NOMO-1 treated with DMSO at 0.1 percent for 48 hours (cell line): ENCODE measurements at regions not wholly inside any gene's neighbourhood (a gene's known extent, or its start where the extent isn't known, plus 50 kb on each side); places are given as distances from the start of the nearest gene placed in this dataset.

ENCODE experiments used
- DNase-seq: peaks from one replicate; lab custom pipeline; 2025; ENCODE audit not compliant: unreplicated experiment; lab: John Stamatoyannopoulos, UW

DNA sequence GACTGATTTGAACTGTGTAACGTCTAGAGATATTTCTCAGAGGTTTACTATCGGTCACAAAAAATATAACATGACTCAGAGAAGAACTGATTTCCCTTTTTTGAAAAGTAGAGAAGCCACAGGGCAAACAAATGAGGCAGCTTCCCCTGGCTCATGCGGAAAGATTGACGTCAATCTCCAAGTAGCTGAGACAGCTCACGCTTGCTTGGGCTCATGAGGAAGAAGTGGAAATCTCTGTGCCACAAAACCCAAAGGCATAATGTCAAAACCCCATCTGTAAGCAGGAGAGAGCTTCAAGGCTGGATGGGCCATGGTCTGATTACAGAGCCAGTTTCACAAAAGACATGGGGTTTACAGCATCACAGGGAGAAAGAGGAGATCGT is 188.1 kb downstream of the ARL4C start:
- peak; percentile 90 for DNase-seq

DNA sequence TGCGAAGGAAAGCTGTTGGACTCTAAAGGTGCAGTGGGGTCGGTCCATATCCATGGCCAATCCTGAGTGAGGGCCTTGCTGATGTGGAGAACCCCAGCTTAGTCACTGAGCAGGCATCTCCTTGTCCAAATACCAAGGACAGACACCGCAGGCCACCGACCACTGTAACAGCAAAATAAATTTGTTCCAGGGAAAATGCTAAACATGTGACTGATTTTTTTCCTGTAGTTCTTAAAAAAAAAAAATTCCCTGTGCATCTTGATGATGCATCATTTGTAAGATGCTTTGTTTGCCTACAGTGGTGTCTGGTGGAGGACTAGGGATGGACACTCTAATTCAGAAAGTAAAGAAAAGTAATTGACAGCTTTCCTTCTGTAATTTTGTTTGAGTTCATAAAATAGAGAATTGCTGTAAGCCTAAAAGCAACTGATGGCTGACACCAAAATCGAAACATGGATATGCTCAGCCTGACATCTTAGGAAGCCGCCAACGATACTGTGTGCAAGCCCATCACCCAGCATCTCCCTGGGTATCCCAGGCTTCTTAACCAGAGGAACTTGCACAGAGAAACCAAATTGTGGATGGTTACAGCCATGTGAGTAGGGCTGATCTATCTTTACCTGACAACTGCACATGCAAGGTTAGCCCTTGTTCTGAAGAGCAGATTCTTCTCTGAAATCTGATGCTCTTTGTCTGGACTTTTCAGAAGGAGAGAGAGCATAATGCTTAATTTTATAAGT is 188.6 kb downstream of the ARL4C start:
- DNase-seq = no peak

DNA sequence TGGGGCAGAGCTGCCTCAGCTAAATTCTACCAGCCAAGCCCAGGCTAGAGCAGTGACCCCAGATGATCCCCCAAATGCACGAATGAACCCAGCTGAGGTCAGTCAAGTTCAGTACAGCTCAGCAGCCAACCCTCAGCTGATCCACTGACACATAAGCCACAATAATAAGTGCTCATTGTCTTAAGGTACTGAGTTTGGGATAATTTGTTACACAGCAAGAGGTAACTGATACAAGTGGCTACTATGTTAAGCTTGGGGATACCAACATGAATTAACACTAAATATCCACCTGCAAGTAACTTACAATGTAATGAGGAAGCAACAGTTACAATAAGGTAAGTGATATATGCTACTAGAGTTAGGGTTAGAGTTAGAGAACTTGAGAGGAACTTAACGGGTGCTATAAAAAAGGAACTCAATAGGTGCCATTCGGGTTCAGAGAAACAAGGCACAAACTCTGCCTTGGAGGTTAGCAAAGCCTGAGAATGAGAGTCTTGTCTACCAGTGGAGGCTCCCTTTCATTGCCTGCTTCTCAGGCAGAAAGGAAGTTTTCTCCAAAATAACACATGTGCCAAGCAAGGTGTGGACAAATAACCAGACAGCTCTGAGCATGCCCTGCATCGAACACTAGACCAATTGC is 189.4 kb downstream of the ARL4C start:
- no peak for DNase-seq

DNA sequence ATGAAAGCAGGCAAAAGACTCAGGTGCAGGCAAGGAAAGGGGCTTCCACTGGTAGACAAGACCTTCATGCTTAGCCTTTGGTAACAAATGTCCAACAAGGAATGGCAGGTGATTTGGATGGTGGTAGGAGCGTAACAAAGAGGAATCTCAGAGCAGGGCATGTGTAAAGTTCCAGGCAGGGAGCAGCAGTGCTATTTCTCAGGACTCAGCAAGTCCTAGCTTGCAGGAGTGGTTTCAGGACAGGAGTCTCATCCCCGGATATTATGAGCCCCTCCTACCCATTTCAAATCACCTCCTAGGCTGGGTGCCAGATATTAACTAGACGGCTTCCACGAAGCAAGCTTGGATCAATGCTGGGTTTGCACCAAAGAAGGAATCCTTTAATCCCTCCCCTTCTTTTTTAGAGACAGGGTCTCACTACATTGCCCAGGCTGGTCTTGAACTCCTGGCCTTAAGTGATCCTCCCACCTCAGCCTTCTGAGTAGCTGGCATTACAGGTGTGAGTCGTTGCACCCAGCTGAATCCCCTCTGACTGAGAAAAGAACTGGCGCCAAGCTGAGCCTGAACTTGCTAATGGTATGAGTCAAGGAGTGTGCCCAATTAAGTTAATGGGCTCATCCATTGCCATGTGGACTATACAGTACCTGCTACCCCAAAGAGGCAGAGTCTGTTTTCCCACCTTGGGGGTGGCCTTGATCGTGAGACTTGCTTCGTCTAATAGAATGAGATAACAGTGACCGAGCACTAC is 190.3 kb downstream of the ARL4C start:
- no peak for DNase-seq

DNA sequence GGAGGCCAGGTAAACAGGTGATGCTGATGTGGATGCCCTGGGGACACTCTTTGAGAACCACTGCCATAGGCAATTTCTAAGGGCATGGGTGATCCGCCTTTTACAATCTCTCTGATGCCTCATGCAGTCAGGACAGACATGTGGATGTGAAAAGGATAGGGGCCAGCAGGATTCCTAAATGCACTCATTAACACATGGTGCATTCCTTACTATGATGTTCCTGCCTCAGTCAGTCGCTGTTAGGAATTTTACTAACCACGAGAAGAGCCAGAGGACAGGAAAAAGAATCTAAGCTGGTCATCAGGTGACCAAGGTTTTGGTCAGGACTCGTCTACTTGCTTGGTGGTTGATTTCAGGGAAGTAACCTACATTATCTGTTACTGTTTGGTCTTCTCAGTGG is 191.0 kb downstream of the ARL4C start:
- no peak for DNase-seq

DNA sequence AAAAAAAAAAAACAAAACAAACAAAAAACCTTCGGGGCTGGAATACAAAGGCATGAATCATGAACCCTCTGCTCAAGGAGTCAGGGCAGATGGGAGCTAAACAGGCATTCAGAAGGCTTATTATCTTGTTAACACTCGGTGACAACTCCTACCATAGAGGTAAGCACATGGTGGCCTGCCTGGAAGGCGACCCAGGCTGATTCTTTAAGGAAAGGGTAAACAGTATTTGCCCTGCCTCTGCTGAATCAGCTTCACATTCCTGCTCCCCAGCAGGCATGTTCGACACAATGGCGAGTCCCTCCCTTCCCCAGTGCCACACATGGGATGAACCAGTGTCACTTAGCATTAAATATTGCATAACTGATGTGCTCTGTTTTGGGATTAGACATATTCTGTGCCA is 191.9 kb downstream of the ARL4C start:
- no peak for DNase-seq

DNA sequence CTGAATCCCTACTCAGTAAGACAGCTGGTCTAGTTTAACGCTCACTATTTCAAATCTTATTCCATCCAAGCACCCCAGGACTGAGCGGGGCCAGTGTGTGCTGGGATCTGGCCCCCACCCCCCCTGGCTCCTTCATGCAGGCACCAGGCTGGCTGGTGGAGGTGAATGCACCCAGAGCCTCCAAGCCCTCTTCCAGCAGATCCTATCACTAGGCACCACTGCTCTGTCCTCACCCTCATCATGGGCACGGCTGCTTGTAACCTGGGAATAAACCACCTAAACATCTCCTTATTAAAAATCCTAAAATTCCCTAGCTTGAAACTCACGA is 194.3 kb downstream of the ARL4C start:
- no peak for DNase-seq

DNA sequence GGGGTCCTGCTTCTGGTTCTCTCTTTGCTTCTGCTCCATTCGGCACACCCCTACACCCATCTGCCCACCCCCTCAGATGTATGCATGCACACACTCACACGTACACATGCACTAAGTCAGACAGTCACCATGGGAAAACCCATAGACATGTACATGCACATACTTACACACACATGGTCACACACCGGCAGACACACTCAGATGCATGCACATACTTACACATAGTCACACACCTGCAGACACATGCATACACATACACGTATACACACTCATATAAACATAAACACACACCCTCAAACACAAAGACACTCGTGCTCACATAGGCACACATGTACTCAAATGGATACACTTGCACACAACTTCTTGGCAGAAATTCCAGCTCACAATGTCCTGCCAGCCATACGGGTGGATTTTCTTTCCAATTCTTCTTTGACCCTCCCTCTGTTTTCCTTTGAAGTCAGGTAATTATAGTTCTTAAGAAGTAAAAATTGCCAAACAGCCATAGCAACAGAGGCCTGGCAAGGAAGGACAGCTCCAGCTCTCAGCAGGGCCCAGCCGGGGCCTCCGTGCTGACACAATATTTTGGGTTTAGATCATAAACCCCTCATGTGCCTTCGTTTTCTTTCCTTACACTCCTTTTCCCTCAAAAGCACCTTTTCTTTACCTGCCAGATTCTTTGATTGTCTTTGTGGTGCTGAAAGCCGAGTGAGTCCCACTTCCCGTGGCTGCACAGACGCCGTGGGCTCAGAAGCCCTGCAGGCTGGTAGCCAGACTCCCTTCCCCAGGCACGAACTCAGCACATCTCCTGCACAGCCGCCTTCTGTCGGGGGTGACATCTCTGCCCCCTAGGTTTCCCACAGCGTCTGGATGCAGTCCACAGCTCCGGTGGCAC is 195.7 kb downstream of the ARL4C start:
- no peak for DNase-seq

DNA sequence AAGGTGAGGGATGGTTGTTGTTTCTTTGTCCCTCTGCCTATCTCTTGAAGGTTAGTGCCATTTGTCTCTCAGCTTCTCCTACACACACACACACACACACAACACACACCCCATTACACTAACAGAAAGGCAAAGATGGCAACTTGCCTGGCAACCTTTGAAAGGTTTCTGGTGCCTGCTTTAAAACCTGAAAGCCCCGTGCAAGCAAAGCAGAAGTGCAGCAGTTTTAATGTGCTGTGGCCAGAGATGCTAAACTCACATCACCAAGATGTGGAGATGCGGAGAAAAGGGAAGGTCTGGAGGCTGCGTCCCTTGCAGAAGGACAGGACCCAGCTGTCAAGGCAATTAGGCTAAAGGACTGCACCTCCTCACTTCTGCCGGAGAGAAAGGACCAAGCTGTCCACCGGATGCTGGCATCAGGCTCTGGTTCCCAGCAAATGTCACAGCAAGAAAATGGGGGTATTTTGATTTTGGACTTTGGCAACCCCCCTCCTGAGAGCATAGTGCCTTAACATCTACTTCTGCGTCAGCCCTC is 196.4 kb downstream of the ARL4C start:
- DNase-seq = peak; percentile 17

DNA sequence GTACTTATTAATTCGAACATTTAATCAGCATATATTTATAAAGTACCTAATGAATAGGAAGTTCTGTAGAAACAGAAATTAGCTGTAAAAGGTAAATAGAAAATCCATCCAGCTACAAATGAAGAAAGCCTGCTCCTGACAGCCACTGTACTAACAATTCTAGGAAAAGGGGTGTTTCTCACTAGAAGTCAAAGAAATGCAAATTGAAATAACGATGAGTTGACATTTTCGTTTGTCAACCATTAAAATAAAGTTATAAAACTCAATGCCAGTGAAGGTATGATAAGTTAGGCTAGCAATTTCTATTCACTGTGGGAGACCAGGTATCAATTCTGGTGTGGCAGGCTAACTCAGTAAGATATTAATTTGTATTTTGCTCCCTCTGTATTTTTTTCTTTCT is 198.0 kb downstream of the ARL4C start:
- DNase-seq = no peak

DNA sequence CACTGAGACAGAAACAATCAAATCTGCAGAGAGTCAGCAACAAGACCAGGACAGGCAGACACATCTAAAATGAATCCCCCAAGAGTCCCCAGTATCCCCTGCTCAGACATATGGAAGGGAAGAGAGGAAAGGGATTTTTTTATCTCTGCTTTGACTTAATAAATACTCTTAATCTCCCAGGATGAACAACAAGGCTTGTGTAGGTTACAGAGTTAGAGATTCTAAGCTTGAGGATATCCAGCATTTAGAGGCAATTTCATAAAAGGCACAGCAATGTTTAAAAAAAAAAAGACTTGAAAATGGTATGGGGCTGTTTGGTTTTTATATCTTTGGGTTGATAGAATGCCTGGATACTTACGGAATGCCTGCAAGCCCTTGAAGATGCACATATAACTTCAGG is 199.9 kb downstream of the ARL4C start:
- no peak for DNase-seq

DNA sequence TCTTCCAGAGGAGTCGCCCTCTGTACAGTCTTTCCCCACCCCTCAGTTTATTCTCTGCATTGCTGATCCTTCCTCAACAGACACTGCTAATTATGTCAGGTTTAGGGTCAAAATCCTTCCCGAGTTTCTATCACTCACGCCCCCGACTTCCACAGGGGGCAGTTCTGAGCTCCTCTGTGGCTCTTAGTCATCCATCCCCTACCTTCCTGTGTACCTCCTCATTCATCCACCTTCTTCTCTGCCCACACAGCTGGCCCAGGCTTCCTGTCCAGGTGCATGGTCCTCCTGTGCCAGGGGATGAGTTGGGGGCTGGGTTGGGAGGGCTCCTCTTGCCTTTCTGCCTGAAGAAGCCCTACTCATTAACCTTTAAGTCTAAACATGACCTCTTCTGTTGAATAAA is 202.9 kb downstream of the ARL4C start:
- DNase-seq = no peak

DNA sequence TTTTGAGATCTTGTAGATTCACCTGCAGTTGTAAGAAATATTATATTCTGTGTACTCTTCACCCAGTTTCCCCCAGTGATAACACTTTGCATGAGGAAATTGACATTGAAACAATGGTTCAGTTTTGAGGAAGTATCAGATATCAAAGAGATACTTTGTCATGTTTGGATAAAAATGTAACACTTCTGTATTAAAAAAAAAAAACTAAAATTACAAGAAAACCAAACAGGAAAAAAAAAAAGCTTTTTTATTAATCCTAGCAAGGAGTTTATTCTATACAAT is 204.0 kb downstream of the ARL4C start:
- peak; percentile 55 for DNase-seq

DNA sequence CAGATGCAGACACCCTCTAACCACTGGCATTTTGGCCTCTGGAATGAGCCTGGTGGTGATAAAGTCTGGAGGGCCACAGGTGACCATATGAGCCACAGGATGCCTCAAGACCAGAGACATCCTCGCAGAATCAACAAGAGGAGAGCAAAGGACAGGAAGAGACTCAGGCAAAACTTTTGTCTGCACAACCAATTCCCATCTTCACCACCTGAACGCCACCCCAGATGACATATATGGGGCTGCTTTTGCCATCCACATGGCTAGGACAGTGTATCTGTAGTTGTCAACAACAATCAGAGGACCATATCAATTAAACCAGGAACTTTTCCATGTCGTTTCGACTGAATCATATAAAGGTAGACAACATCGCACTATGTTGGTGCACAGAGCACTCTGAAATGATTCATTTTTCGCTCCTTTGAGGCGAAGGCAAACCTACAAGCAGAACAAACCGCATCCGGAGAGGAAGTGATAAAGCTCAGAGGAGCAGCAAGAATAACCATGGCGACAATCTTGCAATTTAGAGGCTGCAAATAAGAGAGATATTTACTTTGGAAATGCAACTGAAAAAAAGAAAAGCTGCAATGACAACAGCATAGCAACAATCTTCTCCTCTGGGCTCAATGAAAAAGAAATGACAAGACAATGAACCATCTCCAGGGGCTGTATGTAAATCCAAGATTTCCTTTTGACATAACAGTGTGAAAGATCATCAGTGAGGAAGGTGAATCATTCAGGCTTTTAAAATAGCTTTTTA is 204.5 kb downstream of the ARL4C start:
- DNase-seq = peak; percentile 86

DNA sequence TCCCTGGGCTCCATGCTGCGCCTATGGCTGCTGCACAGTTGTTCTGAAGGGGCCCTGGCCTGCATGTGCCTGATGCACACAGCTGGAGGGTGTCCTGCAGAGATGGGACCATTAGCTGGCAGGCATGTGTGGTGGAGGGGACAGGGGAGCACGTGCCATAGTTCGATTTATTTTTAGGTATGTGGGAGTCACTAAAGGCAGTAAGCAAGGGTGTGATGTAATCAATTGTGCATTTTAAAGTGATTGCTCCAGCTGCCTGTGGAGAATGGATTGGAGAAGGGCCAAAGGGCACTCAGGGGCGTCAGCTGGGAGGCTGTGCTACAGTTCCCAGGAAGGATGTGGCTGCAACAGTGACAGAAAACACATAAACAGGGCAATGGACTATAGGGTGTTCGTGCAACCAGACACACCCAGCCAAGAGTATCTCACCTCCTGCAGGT is 205.1 kb downstream of the ARL4C start:
- peak; percentile 89 for DNase-seq

DNA sequence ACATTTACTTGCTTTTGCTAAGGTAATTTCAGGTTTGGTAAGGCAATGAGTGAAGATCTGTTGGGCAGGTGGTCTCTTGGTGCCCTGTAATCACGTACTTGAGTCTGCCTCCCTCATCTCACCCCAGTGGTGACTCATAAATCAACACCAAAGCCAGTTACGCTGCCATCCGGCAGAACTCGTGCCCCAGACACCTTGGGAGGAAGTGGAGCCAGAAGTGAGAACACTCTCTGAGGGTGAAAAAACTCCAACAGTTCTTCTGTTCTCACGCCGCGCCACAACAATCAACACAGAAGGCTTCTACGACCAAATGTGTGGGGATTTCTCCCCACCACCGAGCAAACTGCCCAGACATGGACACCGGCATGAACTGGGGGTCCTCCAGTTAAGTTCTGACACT is 206.2 kb downstream of the ARL4C start:
- DNase-seq = peak; percentile 78

DNA sequence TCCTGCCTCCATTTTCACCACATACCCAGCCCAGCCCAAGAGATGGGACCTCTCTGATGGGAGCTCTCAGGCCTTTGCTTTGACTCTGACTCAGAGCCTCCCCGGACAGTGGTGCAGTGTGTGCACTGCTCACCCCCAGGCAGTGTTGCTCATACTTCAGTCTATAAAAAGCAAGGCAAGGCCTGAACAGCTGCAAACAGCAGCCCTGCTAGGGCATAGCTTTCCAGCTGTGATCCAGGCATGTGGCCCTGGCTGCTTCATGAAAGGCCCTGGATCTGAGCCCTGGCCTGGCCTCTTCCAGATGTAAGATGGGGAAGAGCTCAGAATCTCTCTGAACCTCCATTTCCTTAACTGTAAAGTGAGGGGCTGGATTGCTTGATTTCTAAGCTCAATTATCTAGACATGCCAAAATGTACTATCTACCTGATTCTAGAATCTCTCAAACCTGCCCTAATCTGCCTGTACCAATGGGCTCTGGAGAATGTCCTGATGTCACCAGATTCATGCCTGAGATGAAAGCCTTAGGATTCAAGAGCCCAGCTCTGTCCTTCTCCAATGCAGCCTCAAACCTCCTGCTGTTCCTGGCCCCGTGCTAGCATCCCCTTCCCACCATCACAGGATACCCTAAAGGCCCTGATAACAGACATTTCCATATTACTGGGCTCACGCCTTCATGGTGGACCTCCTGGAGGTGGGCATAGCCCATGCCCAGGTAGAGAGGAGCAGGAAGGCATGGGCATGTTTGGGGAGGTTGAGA is 206.9 kb downstream of the ARL4C start:
- DNase-seq = no peak

DNA sequence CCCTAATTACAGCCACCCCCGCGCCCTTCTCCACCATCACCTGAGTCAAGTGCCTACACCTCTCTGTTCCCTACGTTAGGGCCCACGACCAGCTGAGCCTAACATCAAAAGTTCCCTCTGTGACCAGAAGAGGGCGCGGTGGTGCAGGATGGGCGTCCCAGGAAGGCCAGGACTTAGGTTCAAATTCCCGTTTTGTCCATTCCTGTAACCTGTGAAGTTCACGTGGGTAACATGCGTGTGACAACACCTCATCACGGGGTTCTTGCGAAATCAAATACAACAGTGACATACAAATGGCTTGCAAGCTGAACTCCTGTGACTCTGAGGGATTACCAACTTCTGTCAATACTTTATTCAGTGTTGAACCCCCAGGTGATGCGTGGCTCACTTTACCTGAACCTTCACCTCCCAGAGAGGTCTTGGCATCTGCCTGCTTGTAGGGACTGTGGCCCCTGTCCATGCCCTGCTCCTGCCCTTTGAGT is 207.9 kb downstream of the ARL4C start:
- peak; percentile 38 for DNase-seq

DNA sequence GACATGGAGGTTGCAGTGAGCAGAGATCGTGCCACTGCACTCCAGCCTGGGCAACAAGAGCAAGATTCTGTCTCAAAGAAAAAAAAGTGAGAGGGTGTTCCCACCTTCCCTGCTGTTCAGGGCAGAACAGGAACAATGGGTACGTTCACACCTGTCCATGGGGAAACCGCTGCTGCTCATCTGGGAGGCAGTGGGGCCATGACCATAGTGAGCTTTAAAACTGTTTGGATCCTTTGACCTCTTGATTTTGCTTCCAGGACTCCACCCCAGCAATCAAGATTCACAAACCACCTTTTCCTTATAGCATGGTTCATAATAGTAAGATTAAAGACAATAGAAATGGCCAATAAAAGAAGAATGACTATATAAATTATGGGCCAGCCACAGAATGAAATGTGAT is 209.2 kb downstream of the ARL4C start:
- DNase-seq = no peak

DNA sequence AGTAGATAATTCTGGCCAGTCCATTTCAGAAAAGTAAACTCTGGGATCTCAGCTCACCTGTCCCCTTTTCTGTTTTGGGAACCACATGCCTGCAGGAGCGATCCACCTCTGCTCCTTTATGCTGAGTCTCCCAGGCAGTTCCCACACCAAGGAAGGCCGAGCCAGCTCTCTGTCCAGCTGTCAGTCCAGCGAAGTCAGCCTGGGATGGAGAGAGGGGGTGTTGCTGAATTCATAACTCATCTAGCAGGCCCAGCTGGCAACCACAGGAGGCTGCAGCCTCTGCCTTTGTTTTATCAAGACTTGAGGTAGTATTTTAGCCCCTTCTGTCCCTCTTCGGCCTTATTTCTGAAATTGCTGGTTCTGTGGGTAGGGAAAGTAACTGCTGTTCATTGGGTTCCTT is 209.9 kb downstream of the ARL4C start:
- no peak for DNase-seq
